Colonic mucosa (tissue), 4 donors: ENCODE measurements at regions not wholly inside any gene's neighbourhood (a gene's known extent, or its start where the extent isn't known, plus 50 kb on each side); places are given as distances from the start of the nearest gene placed in this dataset.

Experiments
- DNase-seq: peaks from one replicate; pipeline ENCODE4 v3.0.0-alpha.2; 2020
- H3K27ac ChIP-seq: fragments of 200-600 bp; one replicate; pipeline ENCODE4 v1.8.0; 2021
- H3K27me3 ChIP-seq: fragments of 200-600 bp; one replicate; pipeline ENCODE4 v1.8.0; 2021
- H3K36me3 ChIP-seq: fragments of 200-600 bp; one replicate; pipeline ENCODE4 v1.8.0; 2021
- H3K4me1 ChIP-seq: fragments of 200-600 bp; one replicate; pipeline ENCODE4 v1.8.0; 2021; ENCODE audit warnings: mild to moderate bottlenecking
- H3K4me3 ChIP-seq: fragments of 200-600 bp; one replicate; pipeline ENCODE4 v1.8.0; 2021
- H3K9ac ChIP-seq, 2 donors: one replicate each; pipeline ENCODE4 v1.7.0; 2013; ENCODE audit warnings: control low read depth in 2 of 2, low read depth in 2 of 2, low read length in 2 of 2
- H3K9me3 ChIP-seq: fragments of 200-600 bp; one replicate; pipeline ENCODE4 v1.8.0; 2021
- intact Hi-C: fragments of 100-400 bp; cut with DNase I; formaldehyde crosslinking; loops from one replicate; pipeline ENCODE4 v1.14.1; 2022
- TF ChIP-seq, protein P1 (sequence below): fragments of 200-600 bp; IDR thresholded peaks from one replicate; pipeline ENCODE4 v1.8.0; 2022; ENCODE audit warnings: antibody characterized with exemption, mild to moderate bottlenecking
- donor health status: healthy.
- donor health status: DM: no; HTN: no; CAD: no.
- donor health status: DM: no; HTN: no; CAD: no.

- Histone ChIP-seq H3K4me3 (no peak overlapping the region), H3K36me3 (no peaks in the 10 kb centered on the region), H3K27ac (peak overlapping the region; percentile 10), H3K4me1 (peaks cover 6% of the 10 kb centered on the region), H3K9me3 (no peaks in the 10 kb centered on the region), H3K27me3 (no peaks in the 10 kb centered on the region), H3K9ac (no peak overlapping the region)
- DNase-seq, result peak; percentile 63
- TF ChIP-seq, protein P1, sequence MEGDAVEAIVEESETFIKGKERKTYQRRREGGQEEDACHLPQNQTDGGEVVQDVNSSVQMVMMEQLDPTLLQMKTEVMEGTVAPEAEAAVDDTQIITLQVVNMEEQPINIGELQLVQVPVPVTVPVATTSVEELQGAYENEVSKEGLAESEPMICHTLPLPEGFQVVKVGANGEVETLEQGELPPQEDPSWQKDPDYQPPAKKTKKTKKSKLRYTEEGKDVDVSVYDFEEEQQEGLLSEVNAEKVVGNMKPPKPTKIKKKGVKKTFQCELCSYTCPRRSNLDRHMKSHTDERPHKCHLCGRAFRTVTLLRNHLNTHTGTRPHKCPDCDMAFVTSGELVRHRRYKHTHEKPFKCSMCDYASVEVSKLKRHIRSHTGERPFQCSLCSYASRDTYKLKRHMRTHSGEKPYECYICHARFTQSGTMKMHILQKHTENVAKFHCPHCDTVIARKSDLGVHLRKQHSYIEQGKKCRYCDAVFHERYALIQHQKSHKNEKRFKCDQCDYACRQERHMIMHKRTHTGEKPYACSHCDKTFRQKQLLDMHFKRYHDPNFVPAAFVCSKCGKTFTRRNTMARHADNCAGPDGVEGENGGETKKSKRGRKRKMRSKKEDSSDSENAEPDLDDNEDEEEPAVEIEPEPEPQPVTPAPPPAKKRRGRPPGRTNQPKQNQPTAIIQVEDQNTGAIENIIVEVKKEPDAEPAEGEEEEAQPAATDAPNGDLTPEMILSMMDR, result no peak
- intact Hi-C loops, result no loop called here
Observed at GRCh38 chr14:31937730-31938346, 139.3 kb upstream of the ARHGAP5 start.

DNA sequence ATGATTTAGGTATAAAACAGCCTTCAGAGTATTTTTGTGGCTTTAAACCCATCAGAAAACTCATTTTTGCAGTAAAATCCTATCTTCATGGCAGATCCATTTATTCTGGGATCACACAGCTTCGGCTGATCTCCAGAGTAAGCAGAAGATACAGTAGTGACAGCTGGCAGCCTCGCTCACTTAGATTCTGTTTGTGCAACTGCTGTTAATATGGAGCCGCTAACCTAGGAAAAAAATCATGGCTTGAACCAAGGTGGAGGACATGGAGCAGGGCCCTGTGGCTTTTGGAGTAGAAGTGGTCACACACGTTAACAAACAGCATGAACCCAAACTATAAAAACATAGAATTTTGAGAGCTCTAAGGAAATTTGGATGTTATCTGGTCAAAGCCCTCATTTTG is 137.2 kb upstream of the ARHGAP5 start:
- Histone ChIP-seq H3K4me1 (peaks cover 12% of the 10 kb centered on the region), H3K27me3 (no peaks in the 10 kb centered on the region), H3K36me3 (no peaks in the 10 kb centered on the region), H3K4me3 (no peak overlapping the region), H3K9me3 (no peaks in the 10 kb centered on the region), H3K27ac (no peak overlapping the region), H3K9ac (no peak overlapping the region)
- TF ChIP-seq, protein P1, result no peak
- DNase-seq, result no peak
- intact Hi-C loops, result loop anchor here (10.0 kb wide), 1 partner anchor 135 kb away; the partner anchor contains the start of gene ARHGAP5

- no peaks in the 10 kb centered on the region for H3K9me3 ChIP-seq
- H3K9ac ChIP-seq, result no peak overlapping the region
- no peak overlapping the region for H3K4me3 ChIP-seq
- H3K4me1 ChIP-seq, result peaks cover 11% of the 10 kb centered on the region
- TF ChIP-seq, protein P1, result no peak
- no peaks in the 10 kb centered on the region for H3K27me3 ChIP-seq
- H3K36me3 ChIP-seq, result no peaks in the 10 kb centered on the region
- no peak overlapping the region for H3K27ac ChIP-seq
- DNase-seq, result no peak
- intact Hi-C loops, result loop anchor here (10.0 kb wide), 1 partner anchor 133 kb away; the partner anchor contains the start of gene ARHGAP5
Observed at GRCh38 chr14:31941487-31941886, 135.6 kb upstream of the ARHGAP5 start.

GRCh38 chr14:31942166-31942841 is 134.8 kb upstream of the ARHGAP5 start:
- H3K4me3 ChIP-seq, result no peak overlapping the region
- no peaks in the 10 kb centered on the region for H3K36me3 ChIP-seq
- H3K9me3 ChIP-seq, result no peaks in the 10 kb centered on the region
- TF ChIP-seq, protein P1, result no peak
- peaks cover 11% of the 10 kb centered on the region for H3K4me1 ChIP-seq
- no peak overlapping the region for H3K9ac ChIP-seq
- H3K27me3 ChIP-seq, result no peaks in the 10 kb centered on the region
- intact Hi-C loops, result loop anchor here (10.0 kb wide), 1 partner anchor 132 kb away; the partner anchor contains the start of gene ARHGAP5
- no peak overlapping the region for H3K27ac ChIP-seq
- no peak for DNase-seq

GRCh38 chr14:31943217-31943799 is 133.8 kb upstream of the ARHGAP5 start:
- intact Hi-C loops, result loop anchor here (10.0 kb wide), 1 partner anchor 131 kb away; the partner anchor contains the start of gene ARHGAP5
- Histone ChIP-seq H3K27ac (peak overlapping the region; percentile 83), H3K36me3 (no peaks in the 10 kb centered on the region), H3K4me3 (no peak overlapping the region), H3K9me3 (no peaks in the 10 kb centered on the region), H3K4me1 (peaks cover 11% of the 10 kb centered on the region), H3K9ac (peak overlapping the region in 1 of 2 donors; percentile 72), H3K27me3 (no peaks in the 10 kb centered on the region)
- TF ChIP-seq, protein P1, result no peak
- DNase-seq, result no peak
